VCaP (cell line): ENCODE measurements at regions not wholly inside any gene's neighbourhood (a gene's known extent, or its start where the extent isn't known, plus 50 kb on each side); places are given as distances from the start of the nearest gene placed in this dataset.

Experiments used
- H3K27ac ChIP-seq: fragments of 450-650 bp; 2 replicates; pipeline ENCODE4 v1.5.1; 2017
- TF ChIP-seq, protein P1 (sequence below): fragments of 450-650 bp; conservative IDR thresholded peaks from 2 replicates; pipeline ENCODE4 v1.5.1; 2017; ENCODE audit warnings: mild to moderate bottlenecking, moderate library complexity

- TF ChIP-seq, protein P1, sequence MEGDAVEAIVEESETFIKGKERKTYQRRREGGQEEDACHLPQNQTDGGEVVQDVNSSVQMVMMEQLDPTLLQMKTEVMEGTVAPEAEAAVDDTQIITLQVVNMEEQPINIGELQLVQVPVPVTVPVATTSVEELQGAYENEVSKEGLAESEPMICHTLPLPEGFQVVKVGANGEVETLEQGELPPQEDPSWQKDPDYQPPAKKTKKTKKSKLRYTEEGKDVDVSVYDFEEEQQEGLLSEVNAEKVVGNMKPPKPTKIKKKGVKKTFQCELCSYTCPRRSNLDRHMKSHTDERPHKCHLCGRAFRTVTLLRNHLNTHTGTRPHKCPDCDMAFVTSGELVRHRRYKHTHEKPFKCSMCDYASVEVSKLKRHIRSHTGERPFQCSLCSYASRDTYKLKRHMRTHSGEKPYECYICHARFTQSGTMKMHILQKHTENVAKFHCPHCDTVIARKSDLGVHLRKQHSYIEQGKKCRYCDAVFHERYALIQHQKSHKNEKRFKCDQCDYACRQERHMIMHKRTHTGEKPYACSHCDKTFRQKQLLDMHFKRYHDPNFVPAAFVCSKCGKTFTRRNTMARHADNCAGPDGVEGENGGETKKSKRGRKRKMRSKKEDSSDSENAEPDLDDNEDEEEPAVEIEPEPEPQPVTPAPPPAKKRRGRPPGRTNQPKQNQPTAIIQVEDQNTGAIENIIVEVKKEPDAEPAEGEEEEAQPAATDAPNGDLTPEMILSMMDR, result no peak
- H3K27ac ChIP-seq, result no peak overlapping the region
Measured at GRCh38 chr12:124168016-124168786, 126.7 kb upstream of the RFLNA start.

DNA sequence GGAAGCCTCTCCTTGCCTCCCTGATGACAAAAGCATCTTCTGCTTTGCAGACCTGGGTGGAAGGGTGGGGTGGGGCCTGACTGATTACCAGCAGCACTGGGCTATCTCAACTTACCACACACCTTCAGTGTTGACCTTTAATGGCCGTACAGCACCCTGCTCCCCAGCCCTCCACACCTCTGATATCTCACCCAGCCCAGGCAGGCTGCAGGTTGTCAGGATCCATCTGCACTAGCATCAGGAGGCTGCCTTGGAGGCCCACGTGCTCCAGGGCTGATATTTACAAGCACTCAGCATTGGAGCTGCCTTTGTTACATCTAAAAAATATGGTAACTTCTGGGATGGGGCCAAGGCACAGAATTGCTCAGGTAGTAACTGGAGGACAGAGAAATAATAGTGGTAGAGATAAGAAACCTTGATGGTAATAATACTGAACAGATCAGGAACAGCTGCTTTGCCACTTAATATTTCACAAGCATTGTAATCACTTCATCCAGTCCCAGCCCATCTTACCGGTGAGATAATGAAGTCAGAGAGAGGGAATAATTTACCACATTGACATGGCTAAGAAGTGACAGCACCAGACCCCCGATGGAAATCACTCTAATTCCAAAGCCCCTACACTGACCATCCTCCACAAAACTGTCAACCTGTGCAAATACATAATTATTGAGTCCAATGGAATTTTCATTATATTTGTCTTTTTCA lies 125.2 kb upstream of the RFLNA start:
- TF ChIP-seq, protein P1, result no peak
- H3K27ac ChIP-seq, result no peak overlapping the region

- no peak overlapping the region for H3K27ac ChIP-seq
- TF ChIP-seq, protein P1, result no peak
Measured at GRCh38 chr12:124170760-124171159, 124.1 kb upstream of the RFLNA start.

DNA sequence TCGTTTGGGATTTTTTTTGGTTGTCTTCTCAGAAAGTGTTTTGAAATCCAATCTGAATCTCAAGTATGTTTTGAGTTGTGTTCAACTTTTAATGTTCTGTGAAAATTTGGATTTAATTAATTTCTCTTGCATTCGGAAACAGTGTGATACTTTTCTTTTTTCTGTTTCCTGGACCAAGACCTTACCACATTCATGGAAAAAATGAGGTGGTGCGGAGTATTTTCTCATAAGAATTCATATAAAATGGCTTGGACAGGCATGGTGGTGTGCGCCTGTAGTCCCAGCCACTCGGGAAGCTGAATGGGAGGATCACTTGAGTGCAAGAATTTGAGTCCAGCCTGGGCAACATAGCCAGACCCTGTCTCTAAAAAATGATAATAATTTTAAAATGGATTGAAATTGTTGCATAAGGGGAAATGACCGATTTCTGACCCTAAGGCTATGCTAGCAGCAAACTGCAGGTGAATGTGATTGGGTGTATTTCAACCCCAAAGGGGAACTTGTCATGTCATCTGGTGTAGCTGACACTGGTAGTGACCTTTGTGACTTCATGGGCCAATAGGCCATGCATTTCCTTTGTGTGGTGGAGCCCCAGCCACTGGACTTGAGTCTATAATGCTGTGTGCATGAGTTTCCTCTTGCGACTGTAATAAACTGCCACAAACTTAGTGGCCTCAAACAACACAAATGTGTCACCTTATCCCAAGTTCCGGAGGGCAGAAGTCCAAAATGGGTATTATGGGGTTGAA lies 123.5 kb upstream of the RFLNA start:
- no peak overlapping the region for H3K27ac ChIP-seq
- TF ChIP-seq, protein P1, result no peak

DNA sequence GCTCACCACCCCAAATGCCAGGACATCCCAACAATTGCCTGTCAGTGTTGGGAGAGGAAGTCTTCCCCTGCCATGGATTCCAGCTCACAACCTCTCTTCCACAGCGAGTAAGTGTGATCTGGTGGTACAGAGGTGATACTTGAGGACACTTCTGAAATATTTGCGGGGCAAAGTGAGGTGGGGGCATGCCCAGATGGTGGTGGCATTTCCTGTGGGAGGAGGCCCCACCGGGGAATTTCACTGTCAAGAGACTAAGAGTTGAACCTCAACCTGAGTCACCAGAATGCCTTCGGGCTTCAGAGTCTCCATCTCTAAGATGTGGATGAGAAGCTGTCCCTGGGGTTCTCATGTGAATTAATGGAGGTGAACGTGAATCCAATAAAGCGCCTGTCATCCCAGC lies 122.3 kb upstream of the RFLNA start:
- TF ChIP-seq, protein P1, result no peak
- no peak overlapping the region for H3K27ac ChIP-seq

DNA sequence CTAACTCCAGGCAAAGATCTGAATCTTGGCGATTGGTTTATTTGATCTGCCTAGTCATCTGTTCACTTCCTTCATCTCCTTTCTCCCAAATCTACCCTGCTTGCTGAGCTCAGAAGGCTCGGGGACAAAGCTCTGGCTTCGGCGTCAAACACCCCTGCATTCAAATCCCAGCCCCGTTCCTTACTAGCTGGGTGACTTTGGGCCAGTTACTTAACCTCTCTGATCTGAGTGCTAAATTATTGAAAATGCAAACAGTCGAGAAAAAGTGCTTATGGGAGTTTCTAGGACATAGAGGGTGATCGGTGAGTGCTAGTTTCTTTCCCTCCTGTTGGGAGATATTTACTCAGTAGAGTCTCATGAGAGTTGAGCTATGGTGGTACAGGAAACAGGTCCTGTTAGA lies 121.2 kb upstream of the RFLNA start:
- TF ChIP-seq, protein P1, result no peak
- no peak overlapping the region for H3K27ac ChIP-seq
